Right forelimb (tissue), 1 donor: ENCODE measurements at regions not wholly inside any gene's neighbourhood (a gene's known extent, or its start where the extent isn't known, plus 50 kb on each side); places are given as distances from the start of the nearest gene placed in this dataset.
A peak's percentile ranks its signal among the peaks of the same experiment; 100 is the strongest.

ENCODE experiments used
- DNase-seq: peaks from one replicate; pipeline ENCODE4 v3.0.0-alpha.2; 2018

DNA sequence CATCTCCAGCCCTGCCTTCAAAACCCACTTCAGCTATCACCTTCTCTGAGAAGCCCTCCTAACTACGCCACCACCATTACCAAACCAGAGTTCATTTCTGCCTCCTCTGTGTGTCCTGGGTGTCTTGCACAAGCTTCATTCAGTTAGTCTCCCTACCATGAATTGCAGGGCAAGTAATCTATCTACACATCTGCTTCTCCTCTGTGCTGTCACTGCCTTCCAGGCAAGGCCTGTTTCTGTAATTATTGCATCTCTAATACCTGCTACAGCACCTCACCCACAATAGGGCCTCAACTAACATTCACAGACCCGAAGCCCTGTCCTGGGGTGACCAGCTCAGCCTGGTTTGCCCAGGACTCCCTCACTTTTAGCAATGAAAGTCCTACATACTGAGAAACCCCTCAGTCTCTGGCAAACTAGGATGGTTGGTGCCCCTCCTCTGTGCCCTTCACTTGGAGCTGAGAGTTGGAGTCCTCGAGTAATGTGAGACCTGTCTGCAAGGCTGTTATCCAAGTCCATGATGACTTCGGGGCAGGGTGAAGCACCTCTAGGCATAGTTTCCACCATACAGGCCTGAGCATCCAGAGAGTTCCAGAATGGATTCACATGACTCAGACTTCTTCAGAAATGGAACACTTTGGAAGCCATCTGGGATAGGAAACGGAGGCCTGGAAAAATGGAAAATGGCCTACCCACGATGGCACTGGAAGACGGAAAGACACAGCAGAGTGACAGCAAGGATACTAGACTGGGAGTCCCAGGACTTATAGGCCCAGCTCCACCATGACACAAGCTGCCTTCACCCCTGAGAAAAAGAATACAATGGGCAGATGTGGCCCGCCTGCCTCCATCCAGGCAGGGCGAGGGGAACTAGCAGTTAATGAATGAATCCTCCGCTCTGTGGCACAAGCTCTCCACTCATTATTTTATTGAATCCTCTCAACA lies 269.3 kb downstream of the BUD13 start:
- DNase-seq = no peak

- no peak for DNase-seq
These were observed 270.1 kb downstream of the BUD13 start for GRCh38 chr11:116502641-116503061.

- no peak for DNase-seq
These were observed 271.1 kb downstream of the BUD13 start for GRCh38 chr11:116501728-116502127.

DNA sequence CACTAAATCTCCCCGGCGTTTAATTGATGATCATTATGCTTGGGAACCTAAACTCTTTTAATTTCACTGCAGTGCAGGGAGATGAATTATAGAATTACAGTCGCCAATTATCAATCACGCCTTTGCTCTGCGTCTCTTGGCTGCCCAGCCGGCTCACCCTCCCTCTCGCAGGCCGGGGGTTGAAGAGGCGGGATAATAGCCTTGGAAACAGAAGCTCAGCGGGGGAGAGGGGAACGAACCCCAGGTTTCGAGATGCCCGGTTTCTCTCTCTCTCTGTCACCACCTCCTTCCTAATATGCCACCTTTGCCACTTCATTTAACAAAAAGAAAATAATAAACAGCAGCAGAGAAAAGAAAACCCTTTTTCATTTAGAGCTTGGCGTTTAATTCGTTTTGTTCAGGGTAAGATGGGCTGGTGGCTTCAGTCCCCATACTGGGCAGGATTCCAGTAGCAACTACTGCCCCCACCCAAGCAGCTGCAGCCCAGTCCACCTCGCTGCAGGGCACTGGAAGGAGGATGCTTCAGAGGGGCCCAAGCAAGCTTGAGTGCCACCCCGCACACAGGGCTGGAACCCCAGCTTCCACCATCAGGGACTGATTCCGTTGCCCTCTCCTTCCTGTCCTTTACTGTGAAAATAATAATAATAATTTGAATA lies 271.7 kb downstream of the BUD13 start:
- no peak for DNase-seq

- DNase-seq = no peak
These were observed 272.5 kb downstream of the BUD13 start for GRCh38 chr11:116500026-116500946.

GRCh38 chr11:116499396-116500003 lies 273.3 kb downstream of the BUD13 start:
- DNase-seq = peak; percentile 86

GRCh38 chr11:116498161-116498560 lies 274.6 kb downstream of the BUD13 start:
- no peak for DNase-seq

- no peak for DNase-seq
These were observed 280.2 kb downstream of the BUD13 start for GRCh38 chr11:116492600-116492999.

DNA sequence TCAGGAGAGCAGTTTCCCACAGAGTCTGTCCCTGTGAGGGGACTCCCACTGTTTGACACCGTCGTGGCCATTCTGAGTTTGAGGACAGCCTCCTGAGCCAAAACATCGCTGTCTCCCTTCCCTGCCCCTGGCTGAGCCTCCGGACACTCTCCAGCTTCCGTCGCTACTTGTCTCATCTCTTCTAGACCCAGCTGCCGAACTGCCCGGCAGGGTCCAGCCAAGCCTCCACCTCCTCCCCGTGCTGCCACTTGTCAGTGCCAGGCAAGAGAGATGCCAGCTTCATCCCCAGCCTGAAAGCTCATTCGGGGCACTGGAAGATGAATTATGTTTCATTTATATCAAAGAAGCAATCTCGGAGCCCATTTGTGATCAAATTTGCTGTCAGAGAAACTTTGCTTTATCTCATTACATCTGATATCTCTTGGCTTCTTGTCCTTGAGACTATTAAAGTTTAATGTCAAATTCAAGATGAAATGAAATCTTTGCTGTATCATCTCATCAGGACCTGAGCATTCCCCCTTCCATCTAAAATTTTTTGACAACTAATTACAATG lies 283.9 kb downstream of the BUD13 start:
- no peak for DNase-seq

DNA sequence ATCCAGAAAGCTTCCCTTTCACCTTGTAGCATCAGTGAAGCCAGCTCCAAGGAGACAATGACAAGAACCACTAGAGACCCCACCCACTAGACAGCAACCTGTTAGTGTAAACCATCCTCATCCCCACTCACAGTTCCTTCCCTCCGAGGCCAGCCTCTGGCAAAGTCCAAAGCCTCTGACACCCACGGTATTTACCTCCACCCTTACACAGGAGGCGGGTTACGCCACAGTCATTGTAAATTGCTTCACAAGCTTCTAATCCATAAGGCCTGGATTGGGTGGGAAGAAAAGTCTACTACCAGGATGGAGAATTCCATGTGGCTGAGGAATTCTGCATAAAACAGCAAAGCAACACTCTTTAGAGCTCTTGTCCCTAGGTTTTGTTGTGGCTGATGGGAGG lies 287.4 kb downstream of the BUD13 start:
- no peak for DNase-seq

GRCh38 chr11:116482716-116483115 lies 290.1 kb downstream of the BUD13 start:
- no peak for DNase-seq

DNA sequence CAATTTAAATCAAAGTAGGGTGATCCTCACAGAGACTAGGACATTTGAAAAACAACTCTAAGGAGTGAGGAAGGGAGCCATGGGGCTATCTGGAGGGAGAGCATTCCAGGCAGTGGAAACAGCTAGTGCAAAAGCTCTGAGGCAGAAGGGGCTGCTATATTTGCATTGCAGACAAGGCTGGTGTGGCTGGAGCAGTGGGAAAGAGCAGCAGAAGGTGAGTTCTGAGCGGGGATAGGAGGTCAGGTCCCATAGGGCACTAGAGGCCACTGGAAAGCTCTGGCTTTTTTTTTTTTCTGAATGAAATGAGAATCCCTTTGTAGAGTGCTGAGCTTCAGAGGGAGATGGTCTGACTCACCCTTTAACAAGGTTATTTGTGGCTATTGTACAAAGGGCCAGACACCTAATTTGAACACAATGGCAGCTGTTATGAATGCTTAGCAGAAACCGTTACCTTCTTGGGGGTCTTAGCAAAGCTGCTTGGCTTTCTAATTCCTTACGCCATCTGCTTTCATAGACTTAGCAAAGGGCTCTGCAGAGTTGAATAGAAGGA lies 291.6 kb downstream of the BUD13 start:
- DNase-seq = no peak

- no peak for DNase-seq
These were observed 293.8 kb downstream of the BUD13 start for GRCh38 chr11:116478669-116479668.

GRCh38 chr11:116478205-116478604 lies 294.6 kb downstream of the BUD13 start:
- DNase-seq = no peak

DNA sequence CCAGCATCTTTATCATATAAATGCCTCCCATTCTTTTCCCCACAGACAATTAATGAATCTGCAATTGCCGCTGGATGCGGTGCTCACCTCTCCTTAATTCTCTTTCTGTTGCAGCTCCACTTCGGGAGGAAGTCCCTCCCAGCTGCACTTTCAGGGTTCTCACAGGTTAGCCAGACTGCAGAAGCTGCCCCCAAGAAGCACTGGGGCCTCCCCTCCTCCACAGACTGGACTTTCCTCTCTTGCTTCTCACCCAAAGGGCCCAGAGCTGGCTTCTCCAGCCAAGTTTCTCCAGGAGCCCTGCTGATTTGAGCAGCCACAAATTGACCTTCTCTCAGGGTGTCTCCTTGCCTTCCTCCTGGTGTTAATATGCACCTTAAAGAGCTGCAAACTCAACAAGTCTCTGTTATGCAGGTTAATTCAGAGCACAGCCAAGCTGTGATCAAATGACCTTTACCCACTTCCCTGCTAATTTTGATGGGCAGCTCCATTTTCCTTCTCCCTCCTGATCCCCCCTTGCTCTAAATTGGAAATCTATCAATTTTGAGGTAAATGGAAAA lies 298.9 kb downstream of the BUD13 start:
- no peak for DNase-seq

DNA sequence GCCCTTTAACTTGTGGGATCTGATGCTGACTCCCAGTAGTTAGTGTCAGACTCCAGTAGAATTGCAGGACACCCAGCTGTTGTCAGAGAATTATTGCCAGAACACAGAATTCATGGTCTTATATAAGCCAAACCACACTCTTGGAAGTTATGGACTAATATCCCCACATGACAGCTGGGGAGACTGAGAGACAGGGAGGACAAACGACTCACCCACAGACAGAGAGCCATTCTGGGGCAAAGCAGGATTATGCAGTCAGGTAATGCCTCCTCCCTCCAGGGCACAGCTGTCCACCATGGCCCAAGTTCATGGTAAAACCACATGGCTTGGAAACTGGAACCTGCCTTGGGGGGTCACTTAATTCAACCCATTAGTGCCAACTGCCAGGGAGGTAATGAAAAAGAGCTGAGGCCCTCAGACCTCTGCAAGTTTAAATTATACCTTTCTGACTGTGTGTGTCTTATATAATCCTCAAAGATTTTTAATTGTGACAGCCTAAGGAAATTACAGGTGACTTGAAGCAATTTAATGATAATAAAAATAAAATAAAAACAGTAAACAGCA lies 299.5 kb downstream of the BUD13 start:
- DNase-seq = no peak

GRCh38 chr11:116472651-116473050 lies 300.1 kb downstream of the BUD13 start:
- no peak for DNase-seq

- DNase-seq = no peak
These were observed 301.1 kb downstream of the BUD13 start for GRCh38 chr11:116471608-116472256.

DNA sequence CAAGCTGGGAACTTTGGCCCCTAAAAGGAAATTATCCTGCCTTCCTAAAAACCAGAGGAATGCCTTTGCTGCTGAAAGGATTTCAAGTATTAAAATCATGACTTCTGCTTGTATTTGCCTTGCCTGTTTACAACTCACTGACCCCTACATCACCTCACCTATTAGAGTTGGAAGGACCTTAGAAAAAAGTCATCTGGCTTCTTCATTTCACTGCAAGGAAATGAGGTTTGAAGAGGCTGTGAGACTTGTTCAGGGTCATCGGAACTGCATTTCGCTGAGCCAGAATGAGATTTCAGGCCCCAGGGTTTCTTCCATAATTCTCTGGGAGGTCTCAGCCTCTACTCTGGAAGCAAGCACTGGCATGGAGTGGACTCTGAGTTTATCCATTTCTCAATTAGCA lies 304.1 kb downstream of the BUD13 start:
- no peak for DNase-seq
